Heart right ventricle (tissue), 16 donors: ENCODE measurements at regions not wholly inside any gene's neighbourhood (a gene's known extent, or its start where the extent isn't known, plus 50 kb on each side); places are given as distances from the start of the nearest gene placed in this dataset.
"Not testable (repeated sequence)": the region's sequence is repeated elsewhere in the genome, so short reads cannot be mapped to it uniquely, and the experiment has no call there.

Source experiments
- ATAC-seq, 8 donors: fragments of 200-7000 bp; cut with Tn5 transposase; one replicate each; pipeline ENCODE4 v1.9.1; 2020; ENCODE audit warnings: mild to moderate bottlenecking in 8 of 8, moderate library complexity in 8 of 8, moderate number of reproducible peaks in 1 of 8
- DNase-seq, 2 donors: peaks; one replicate each; pipeline ENCODE4 v3.0.0-alpha.2; 2020
- H3K27ac ChIP-seq, 10 donors: fragments of 200-600 bp; sonication (generic) in 2 of 10; one replicate each; pipeline versions ENCODE4 v1.5.0 to v1.8.0; 2020 to 2022; ENCODE audit warnings: mild to moderate bottlenecking in 3 of 10
- H3K27me3 ChIP-seq, 7 donors: fragments of 200-600 bp; one replicate each; pipeline ENCODE4 v1.8.0; 2021 to 2022; ENCODE audit warnings: mild to moderate bottlenecking in 2 of 7
- H3K36me3 ChIP-seq, 9 donors: fragments of 200-600 bp; sonication (generic) in 1 of 9; one replicate each; pipeline versions ENCODE4 v1.5.0 to v1.8.0; 2020 to 2022; ENCODE audit warnings: mild to moderate bottlenecking in 2 of 9
- H3K4me1 ChIP-seq, 9 donors: fragments of 200-600 bp; sonication (generic) in 1 of 9; one replicate each; pipeline versions ENCODE4 v1.5.0 to v1.8.0; 2020 to 2022; ENCODE audit warnings: mild to moderate bottlenecking in 4 of 9
- H3K4me3 ChIP-seq, 10 donors: fragments of 200-600 bp; sonication (generic) in 2 of 10; one replicate each; pipeline versions ENCODE4 v1.5.0 to v1.8.0; 2020 to 2022; ENCODE audit warnings: mild to moderate bottlenecking in 7 of 10, moderate library complexity in 2 of 10
- H3K9me3 ChIP-seq, 11 donors: fragments of 200-600 bp in 10 of 11; sonication (generic) in 2 of 11; one replicate each; pipeline versions ENCODE4 v1.5.0 to v1.8.0; 2013 to 2022; ENCODE audit warnings: mild to moderate bottlenecking in 2 of 11, control low read depth in 1 of 11, moderate library complexity in 1 of 11
- WGBS, 2 donors: extraction: QIAGEN DNeasy Blood & Tissue Kit; methylation state at CpG; one replicate each; pipeline ENCODE4 v1.1.7; 2013; ENCODE audit warnings: inconsistent platforms in 1 of 2; 5-methylcytosine and 5-hydroxymethylcytosine counted together
- intact Hi-C, 10 donors: fragments of 100-400 bp; cut with DNase I; formaldehyde crosslinking; loops; one replicate each; pipeline versions ENCODE4 v1.11.1 to v1.14.2; 2022
- TF ChIP-seq, protein P1 (sequence below), 9 donors: fragments of 200-600 bp; sonication (generic) in 2 of 9; IDR thresholded peaks; one replicate each; pipeline versions ENCODE4 v1.5.0 to v1.8.0; 2021 to 2022; ENCODE audit warnings: antibody characterized with exemption in 9 of 9, mild to moderate bottlenecking in 5 of 9, moderate library complexity in 1 of 9
- donor health status: Arrhythmogenic right ventricular cardiomyopathy.
- donor health status: ischemic (EF 13 %, LVEDD 7.1; RV severe dilation, severe dysfunction).
- donor health status: healthy with polysubstance abuse.
- donor health status: DM: no; HTN: yes; CAD: no.
- donor health status: DM: no; HTN: no; CAD: no.
- donor health status: ischemic (EF 25% LVEDD 6.9; RV normal size, moderate dysfunction).
- donor health status: ischemic (EF 25% LVEDD 5.7; RV mildly dilated, moderate dysfunction).
- donor health status: healthy.
- donor health status: DM: yes; HTN: yes; CAD: no.
- donor health status: Ischemic cardiomyopathy.
- donor health status: ischemic (EF 35%, LVEDD 5.7; RV mildly dilated, moderate dysfunction).
- donor health status: nonischemic (EF 11% LVEDD 7.7; RV severe dilation, severe dysfunction).
- donor health status: DM: yes; HTN: yes; CAD: no.
- donor health status: PGD.
- donor health status: ischemic (EF 29% LVEDD 5.4; RV normal size, mild dysfunction).
- donor health status: nonischemic (EF 23%, LVEDD 6.1; RV moderate dilation, normal function).

DNA sequence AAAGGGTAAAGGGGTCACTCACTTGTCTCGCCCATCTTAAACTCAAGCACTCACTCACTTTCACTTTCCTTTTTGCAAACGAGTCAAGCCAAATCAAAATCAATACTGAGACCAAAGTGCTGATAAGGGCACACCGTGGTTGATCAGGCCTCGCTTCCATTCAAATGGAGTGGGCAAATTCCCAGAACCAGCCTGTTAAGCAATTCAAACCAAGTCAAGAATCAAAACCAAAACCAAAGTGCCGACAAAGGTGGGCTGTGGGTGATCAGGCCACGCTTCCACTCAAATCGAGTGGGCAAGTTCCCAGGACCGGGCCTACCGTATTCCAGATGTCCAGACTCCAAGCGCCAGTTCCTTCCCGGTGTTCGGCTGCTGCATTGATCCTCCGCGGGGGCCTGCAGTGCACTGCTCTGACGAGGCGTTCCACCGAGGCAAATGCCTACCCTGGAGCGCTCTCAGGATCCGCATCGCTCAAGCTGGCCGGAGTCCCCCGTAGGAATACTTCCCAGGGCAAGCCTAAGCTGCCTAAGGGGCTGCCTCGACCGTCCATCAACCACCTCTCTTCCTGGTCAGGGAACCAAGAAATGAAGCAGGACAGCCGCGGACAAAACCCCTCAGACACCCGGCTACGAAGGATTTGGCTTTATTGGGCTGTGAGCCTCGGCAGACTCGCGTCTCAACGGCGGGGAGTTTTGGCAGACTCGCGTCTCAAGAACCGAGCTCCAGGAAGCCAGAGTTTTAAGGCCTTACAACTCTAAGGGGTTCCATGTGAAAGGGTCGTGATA is 89.9 kb upstream of the SLC1A4 start:
- Histone ChIP-seq H3K4me3 (no peak overlapping the region), H3K9me3 (peaks cover 0 to 8% (median 0%) of the 10 kb centered on the region in 11 donors), H3K4me1 (peaks cover 0 to 7% (median 0%) of the 10 kb centered on the region in 9 donors), H3K27ac (peak overlapping the region in 1 of 10 donors; percentile 44), H3K27me3 (no peaks in the 10 kb centered on the region), H3K36me3 (no peaks in the 10 kb centered on the region)
- intact Hi-C loops = no loop called here
- no peak for ATAC-seq
- TF ChIP-seq, protein P1, sequence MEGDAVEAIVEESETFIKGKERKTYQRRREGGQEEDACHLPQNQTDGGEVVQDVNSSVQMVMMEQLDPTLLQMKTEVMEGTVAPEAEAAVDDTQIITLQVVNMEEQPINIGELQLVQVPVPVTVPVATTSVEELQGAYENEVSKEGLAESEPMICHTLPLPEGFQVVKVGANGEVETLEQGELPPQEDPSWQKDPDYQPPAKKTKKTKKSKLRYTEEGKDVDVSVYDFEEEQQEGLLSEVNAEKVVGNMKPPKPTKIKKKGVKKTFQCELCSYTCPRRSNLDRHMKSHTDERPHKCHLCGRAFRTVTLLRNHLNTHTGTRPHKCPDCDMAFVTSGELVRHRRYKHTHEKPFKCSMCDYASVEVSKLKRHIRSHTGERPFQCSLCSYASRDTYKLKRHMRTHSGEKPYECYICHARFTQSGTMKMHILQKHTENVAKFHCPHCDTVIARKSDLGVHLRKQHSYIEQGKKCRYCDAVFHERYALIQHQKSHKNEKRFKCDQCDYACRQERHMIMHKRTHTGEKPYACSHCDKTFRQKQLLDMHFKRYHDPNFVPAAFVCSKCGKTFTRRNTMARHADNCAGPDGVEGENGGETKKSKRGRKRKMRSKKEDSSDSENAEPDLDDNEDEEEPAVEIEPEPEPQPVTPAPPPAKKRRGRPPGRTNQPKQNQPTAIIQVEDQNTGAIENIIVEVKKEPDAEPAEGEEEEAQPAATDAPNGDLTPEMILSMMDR (IDR thresholded peaks at IDR 0.05) = no peak
- no peak for DNase-seq
- 88 to 89% methylated on average over 37 of the region's 37 CpGs for WGBS, 2 donors

DNA sequence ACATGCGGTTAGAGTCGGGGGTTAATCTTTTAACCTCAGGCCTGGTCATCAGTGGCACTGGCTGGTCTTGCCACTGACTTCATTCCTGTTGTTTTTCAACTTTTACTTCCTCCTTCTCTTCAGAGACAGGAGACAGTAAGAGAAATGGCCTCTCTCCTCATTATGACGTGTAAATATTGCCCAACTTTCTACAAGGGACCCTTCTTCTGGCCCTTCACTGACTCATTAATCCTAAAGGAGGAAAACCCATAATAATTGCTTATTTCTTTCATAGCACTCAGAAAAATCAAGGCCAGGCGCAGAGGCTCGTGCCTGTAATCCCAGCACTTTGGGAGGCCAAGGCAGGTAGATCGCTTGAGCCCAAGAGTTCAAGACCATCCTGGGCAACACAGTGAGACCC is 89.3 kb upstream of the SLC1A4 start:
- peak overlapping the region in 1 of 10 donors; percentile 44 for H3K27ac ChIP-seq
- ATAC-seq, H3K9me3 ChIP-seq, intact Hi-C loops, H3K4me3 ChIP-seq, H3K36me3 ChIP-seq, DNase-seq, H3K27me3 ChIP-seq: not testable (repeated sequence)
- H3K4me1 ChIP-seq = peaks cover 0 to 11% (median 0%) of the 10 kb centered on the region in 9 donors
- 91 to 93% methylated on average over 6 of the region's 6 CpGs for WGBS, 2 donors

- Histone ChIP-seq H3K36me3 (no peaks in the 10 kb centered on the region), H3K4me1 (peaks cover 0 to 21% (median 0%) of the 10 kb centered on the region in 9 donors), H3K9me3 (peaks cover 0 to 8% (median 0%) of the 10 kb centered on the region in 11 donors), H3K4me3 (no peak overlapping the region), H3K27ac (peak overlapping the region in 2 of 10 donors; percentile 37 to 66), H3K27me3 (no peaks in the 10 kb centered on the region)
- intact Hi-C loops = no loop called here
- WGBS, 2 donors = 62 to 70% methylated on average over 11 of the region's 11 CpGs
- TF ChIP-seq, protein P1 (IDR thresholded peaks at IDR 0.05) = no peak
- DNase-seq = peak in 1 of 2 donors; percentile 19
- peak in 6 of 8 donors; percentile 39 to 70 (median 57) for ATAC-seq
Measured at GRCh38 chr2:64904413-64905329, 84.5 kb upstream of the SLC1A4 start.

DNA sequence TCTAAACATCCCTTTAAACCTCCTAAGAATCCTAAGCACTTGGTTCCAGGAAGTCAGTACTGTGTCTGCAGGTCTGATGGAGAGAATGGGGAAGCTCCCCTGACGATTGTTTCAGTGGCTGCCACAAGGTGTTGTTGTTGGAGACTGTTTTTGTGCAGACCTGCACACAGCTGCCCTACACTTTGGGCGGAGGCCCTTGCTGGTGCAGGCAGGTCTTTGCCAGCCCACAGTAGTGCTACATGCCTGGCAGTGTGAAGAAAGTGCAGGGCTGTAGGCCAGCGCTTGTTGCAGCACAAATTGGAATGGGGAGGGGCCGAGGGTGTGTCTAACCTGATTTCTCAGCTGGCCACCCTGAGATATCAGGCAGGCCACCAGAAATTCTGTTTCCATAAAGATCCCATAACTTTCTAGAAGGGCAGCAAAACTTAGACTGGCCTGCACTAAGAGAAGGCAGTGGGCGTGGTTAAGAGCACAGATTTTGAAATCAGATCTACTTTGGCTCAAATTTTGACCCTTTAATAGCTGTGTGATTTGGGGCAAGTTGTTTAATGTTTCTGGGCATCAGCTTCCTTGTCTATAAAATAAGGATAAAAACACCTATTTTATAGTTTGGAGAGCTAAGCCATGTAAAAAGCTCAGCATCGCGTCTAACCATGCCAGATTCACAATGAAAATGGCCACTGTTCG is 83.7 kb upstream of the SLC1A4 start:
- H3K36me3 ChIP-seq = no peaks in the 10 kb centered on the region
- H3K9me3 ChIP-seq = peaks cover 0 to 8% (median 0%) of the 10 kb centered on the region in 11 donors
- peak overlapping the region in 1 of 10 donors; percentile 66 for H3K27ac ChIP-seq
- H3K4me1 ChIP-seq = peaks cover 0 to 21% (median 0%) of the 10 kb centered on the region in 9 donors
- intact Hi-C loops = no loop called here
- TF ChIP-seq, protein P1 (IDR thresholded peaks at IDR 0.05) = no peak
- peak in 4 of 8 donors; percentile 13 to 43 (median 28) for ATAC-seq
- no peak for DNase-seq
- no peak overlapping the region for H3K4me3 ChIP-seq
- 86 to 90% methylated on average over 8 of the region's 8 CpGs for WGBS, 2 donors
- H3K27me3 ChIP-seq = no peaks in the 10 kb centered on the region
